Activated CD8-positive, alpha-beta memory T cell treated with anti-CD3 and anti-CD28 coated beads, Interleukin-2, amount 10 ng/mL, durations not matched to agents 7 days and 5 days (primary cell): ENCODE measurements at regions not wholly inside any gene's neighbourhood (a gene's known extent, or its start where the extent isn't known, plus 50 kb on each side); places are given as distances from the start of the nearest gene placed in this dataset.
"Not testable (repeated sequence)": the region's sequence is repeated elsewhere in the genome, so short reads cannot be mapped to it uniquely, and the experiment has no call there.

Experiments used
- ATAC-seq: fragments of 150-1000 bp; cut with Tn5 transposase; one replicate; pipeline ENCODE4 v1.10.0; 2021; ENCODE audit warnings: moderate library complexity
- CTCF ChIA-PET: fragments of 350-600 bp; sonication (Branson Sonifier 250); formaldehyde crosslinking; loops from one replicate; lab custom pipeline; 2021; ENCODE audit warnings: antibody characterized with exemption; lab: Charles Lee
- DNase-seq: peaks from one replicate; pipeline ENCODE4 v3.0.0-alpha.2; 2020
- H3K27ac Mint-ChIP-seq: one replicate; pipeline ENCODE4 v1.8.0; 2021; ENCODE audit warnings: mild to moderate bottlenecking, mixed read lengths
- H3K27me3 Mint-ChIP-seq: one replicate; pipeline ENCODE4 v1.8.0; 2021; ENCODE audit warnings: mixed read lengths
- H3K36me3 Mint-ChIP-seq: one replicate; pipeline ENCODE4 v1.8.0; 2021; ENCODE audit warnings: mild to moderate bottlenecking, mixed read lengths
- H3K4me1 Mint-ChIP-seq: one replicate; pipeline ENCODE4 v1.8.0; 2021; ENCODE audit warnings: mixed read lengths
- H3K4me3 Mint-ChIP-seq: one replicate; pipeline ENCODE4 v1.8.0; 2021; ENCODE audit warnings: mild to moderate bottlenecking, moderate library complexity, mixed read lengths
- H3K9me3 Mint-ChIP-seq: one replicate; pipeline ENCODE4 v1.8.0; 2022; ENCODE audit warnings: low read depth, mixed read lengths

GRCh38 chr6:125444006-125444923 lies 142.5 kb upstream of the HDDC2 start:
- Mint-ChIP-seq H3K9me3 (no peaks in the 10 kb centered on the region), H3K4me1 (no peaks in the 10 kb centered on the region), H3K27me3 (peaks cover 30% of the 10 kb centered on the region), H3K4me3 (no peak overlapping the region), H3K36me3 (no peaks in the 10 kb centered on the region), H3K27ac (no peak overlapping the region)
- ATAC-seq (no peak), DNase-seq (no peak)
- CTCF ChIA-PET = interaction anchor here (0.6 kb wide), 1 partner anchor 353 kb away, joined by 3 read pairs; no protein-coding TSS in a partner anchor

- peaks cover 33% of the 10 kb centered on the region for H3K27me3 Mint-ChIP-seq
- H3K36me3 Mint-ChIP-seq = no peaks in the 10 kb centered on the region
- no peak overlapping the region for H3K27ac Mint-ChIP-seq
- DNase-seq (no peak), ATAC-seq (no peak)
- no peaks in the 10 kb centered on the region for H3K4me1 Mint-ChIP-seq
- no peak overlapping the region for H3K4me3 Mint-ChIP-seq
- CTCF ChIA-PET = no interaction called here
- no peaks in the 10 kb centered on the region for H3K9me3 Mint-ChIP-seq
Measured at GRCh38 chr6:125445054-125445453, 143.3 kb upstream of the HDDC2 start.

- no peaks in the 10 kb centered on the region for H3K4me1 Mint-ChIP-seq
- DNase-seq (no peak), ATAC-seq (no peak)
- CTCF ChIA-PET = no interaction called here
- no peak overlapping the region for H3K27ac Mint-ChIP-seq
- H3K4me3 Mint-ChIP-seq = no peak overlapping the region
- H3K9me3 Mint-ChIP-seq = no peaks in the 10 kb centered on the region
- peaks cover 33% of the 10 kb centered on the region for H3K27me3 Mint-ChIP-seq
- no peaks in the 10 kb centered on the region for H3K36me3 Mint-ChIP-seq
Measured at GRCh38 chr6:125446011-125446410, 144.2 kb upstream of the HDDC2 start.

GRCh38 chr6:125451750-125452149 lies 150.0 kb upstream of the HDDC2 start:
- CTCF ChIA-PET = no interaction called here
- peaks cover 5% of the 10 kb centered on the region for H3K9me3 Mint-ChIP-seq
- no peaks in the 10 kb centered on the region for H3K4me1 Mint-ChIP-seq
- no peak overlapping the region for H3K27ac Mint-ChIP-seq
- DNase-seq (no peak), ATAC-seq (no peak)
- peaks cover 6% of the 10 kb centered on the region for H3K27me3 Mint-ChIP-seq
- no peak overlapping the region for H3K4me3 Mint-ChIP-seq
- no peaks in the 10 kb centered on the region for H3K36me3 Mint-ChIP-seq

- Mint-ChIP-seq H3K27me3 (peaks cover 3% of the 10 kb centered on the region), H3K4me3 (no peak overlapping the region), H3K27ac (no peak overlapping the region), H3K9me3 (peaks cover 5% of the 10 kb centered on the region), H3K4me1 (no peaks in the 10 kb centered on the region), H3K36me3 (no peaks in the 10 kb centered on the region)
- no peak for DNase-seq
- CTCF ChIA-PET = no interaction called here
- no peak for ATAC-seq
Measured at GRCh38 chr6:125453516-125453915, 151.7 kb upstream of the HDDC2 start.

GRCh38 chr6:125454351-125454750 lies 152.6 kb upstream of the HDDC2 start:
- ATAC-seq (no peak), DNase-seq (no peak)
- H3K4me1 Mint-ChIP-seq = no peaks in the 10 kb centered on the region
- H3K27ac Mint-ChIP-seq = no peak overlapping the region
- peaks cover 3% of the 10 kb centered on the region for H3K27me3 Mint-ChIP-seq
- no peaks in the 10 kb centered on the region for H3K36me3 Mint-ChIP-seq
- CTCF ChIA-PET = no interaction called here
- no peak overlapping the region for H3K4me3 Mint-ChIP-seq
- H3K9me3 Mint-ChIP-seq = peaks cover 8% of the 10 kb centered on the region

- not testable (repeated sequence) for H3K27ac Mint-ChIP-seq
Measured at GRCh38 chr6:125458493-125458892, 156.7 kb upstream of the HDDC2 start.

GRCh38 chr6:125465332-125465731 lies 163.6 kb upstream of the HDDC2 start:
- ATAC-seq, H3K36me3 Mint-ChIP-seq, CTCF ChIA-PET, H3K27ac Mint-ChIP-seq, H3K4me1 Mint-ChIP-seq, H3K9me3 Mint-ChIP-seq, DNase-seq, H3K27me3 Mint-ChIP-seq, H3K4me3 Mint-ChIP-seq: not testable (repeated sequence)

More at GRCh38 chr6:125458493-125458892, 156.7 kb upstream of the HDDC2 start:
- CTCF ChIA-PET, ATAC-seq, H3K9me3 Mint-ChIP-seq, H3K4me1 Mint-ChIP-seq, H3K27me3 Mint-ChIP-seq, DNase-seq, H3K4me3 Mint-ChIP-seq, H3K36me3 Mint-ChIP-seq: not testable (repeated sequence)

- Mint-ChIP-seq H3K4me3 (no peak overlapping the region), H3K27me3 (peaks cover 4% of the 10 kb centered on the region), H3K9me3 (no peaks in the 10 kb centered on the region), H3K36me3 (no peaks in the 10 kb centered on the region), H3K4me1 (no peaks in the 10 kb centered on the region), H3K27ac (no peak overlapping the region)
- ATAC-seq (no peak), DNase-seq (no peak)
- CTCF ChIA-PET = interaction anchor here (1.2 kb wide), 1 partner anchor 83 kb away, joined by 3 read pairs; no protein-coding TSS in a partner anchor
Measured at GRCh38 chr6:125469915-125470314, 168.1 kb upstream of the HDDC2 start.

GRCh38 chr6:125471667-125472066 lies 169.9 kb upstream of the HDDC2 start:
- no peaks in the 10 kb centered on the region for H3K36me3 Mint-ChIP-seq
- no peak overlapping the region for H3K4me3 Mint-ChIP-seq
- H3K9me3 Mint-ChIP-seq = no peaks in the 10 kb centered on the region
- ATAC-seq (no peak), DNase-seq (no peak)
- no peak overlapping the region for H3K27ac Mint-ChIP-seq
- no peaks in the 10 kb centered on the region for H3K4me1 Mint-ChIP-seq
- H3K27me3 Mint-ChIP-seq = peaks cover 4% of the 10 kb centered on the region
- CTCF ChIA-PET = no interaction called here

- no peaks in the 10 kb centered on the region for H3K4me1 Mint-ChIP-seq
- ATAC-seq (no peak), DNase-seq (no peak)
- H3K36me3 Mint-ChIP-seq = no peaks in the 10 kb centered on the region
- no peak overlapping the region for H3K4me3 Mint-ChIP-seq
- CTCF ChIA-PET = no interaction called here
- no peaks in the 10 kb centered on the region for H3K9me3 Mint-ChIP-seq
- H3K27ac Mint-ChIP-seq = no peak overlapping the region
- peaks cover 4% of the 10 kb centered on the region for H3K27me3 Mint-ChIP-seq
Measured at GRCh38 chr6:125474061-125474460, 172.3 kb upstream of the HDDC2 start.

- H3K9me3 Mint-ChIP-seq = no peaks in the 10 kb centered on the region
- ATAC-seq (no peak), DNase-seq (no peak)
- no peaks in the 10 kb centered on the region for H3K4me1 Mint-ChIP-seq
- H3K27ac Mint-ChIP-seq = no peak overlapping the region
- CTCF ChIA-PET = no interaction called here
- peaks cover 2% of the 10 kb centered on the region for H3K27me3 Mint-ChIP-seq
- H3K36me3 Mint-ChIP-seq = no peaks in the 10 kb centered on the region
- H3K4me3 Mint-ChIP-seq = no peak overlapping the region
Measured at GRCh38 chr6:125477156-125477555, 175.4 kb upstream of the HDDC2 start.

- ATAC-seq (no peak), DNase-seq (no peak)
- H3K4me3 Mint-ChIP-seq = no peak overlapping the region
- no peaks in the 10 kb centered on the region for H3K36me3 Mint-ChIP-seq
- H3K27ac Mint-ChIP-seq = no peak overlapping the region
- CTCF ChIA-PET = no interaction called here
- no peaks in the 10 kb centered on the region for H3K4me1 Mint-ChIP-seq
- no peaks in the 10 kb centered on the region for H3K9me3 Mint-ChIP-seq
- H3K27me3 Mint-ChIP-seq = peaks cover 2% of the 10 kb centered on the region
Measured at GRCh38 chr6:125477844-125478243, 176.1 kb upstream of the HDDC2 start.

- no peak for DNase-seq
- H3K27me3 Mint-ChIP-seq = peaks cover 2% of the 10 kb centered on the region
- no peaks in the 10 kb centered on the region for H3K36me3 Mint-ChIP-seq
- no peaks in the 10 kb centered on the region for H3K4me1 Mint-ChIP-seq
- H3K4me3 Mint-ChIP-seq = no peak overlapping the region
- CTCF ChIA-PET = no interaction called here
- no peaks in the 10 kb centered on the region for H3K9me3 Mint-ChIP-seq
- H3K27ac Mint-ChIP-seq = no peak overlapping the region
- no peak for ATAC-seq
Measured at GRCh38 chr6:125480146-125480545, 178.4 kb upstream of the HDDC2 start.
